NCI-H524 (cell line): ENCODE measurements at regions not wholly inside any gene's neighbourhood (a gene's known extent, or its start where the extent isn't known, plus 50 kb on each side); places are given as distances from the start of the nearest gene placed in this dataset.

Experiments used
- DNase-seq, 2 experiments: peaks; one replicate each; lab custom pipeline; 2025; lab: John Stamatoyannopoulos, UW

DNA sequence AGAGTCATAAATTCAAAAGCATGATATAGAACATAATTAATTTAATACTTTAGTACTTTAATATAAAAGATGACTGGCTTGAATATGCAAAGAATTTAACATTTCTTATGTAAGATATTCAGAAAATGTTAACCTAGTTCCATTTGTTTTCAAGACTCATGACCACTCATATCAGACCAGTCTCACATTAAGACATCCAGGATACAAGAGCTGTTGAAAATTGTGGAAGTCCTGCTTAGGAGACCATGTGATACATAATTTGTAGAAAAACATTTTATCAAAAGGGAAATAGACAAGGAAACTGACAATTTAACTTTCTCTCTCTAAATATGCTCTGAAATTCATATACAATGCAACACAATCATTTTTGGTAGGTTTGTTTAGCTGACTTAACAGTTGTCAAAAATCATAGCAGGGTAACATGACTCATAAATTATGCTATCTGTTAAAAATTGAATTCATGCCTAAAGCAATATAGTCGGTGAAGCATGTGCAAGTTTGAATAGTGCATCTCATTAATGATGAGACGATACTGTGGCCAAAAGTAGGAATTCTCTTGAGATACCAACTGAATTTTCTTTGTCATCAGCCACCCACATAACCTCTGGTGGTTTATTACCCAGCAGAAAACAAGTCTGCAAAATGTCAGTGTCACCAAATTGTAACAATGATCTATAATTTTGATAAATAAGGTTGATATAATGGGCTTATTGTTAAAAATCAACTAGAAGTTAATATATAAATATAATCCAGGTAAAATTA is 211.4 kb downstream of the GASK1B start:
- DNase-seq, result no peak

DNA sequence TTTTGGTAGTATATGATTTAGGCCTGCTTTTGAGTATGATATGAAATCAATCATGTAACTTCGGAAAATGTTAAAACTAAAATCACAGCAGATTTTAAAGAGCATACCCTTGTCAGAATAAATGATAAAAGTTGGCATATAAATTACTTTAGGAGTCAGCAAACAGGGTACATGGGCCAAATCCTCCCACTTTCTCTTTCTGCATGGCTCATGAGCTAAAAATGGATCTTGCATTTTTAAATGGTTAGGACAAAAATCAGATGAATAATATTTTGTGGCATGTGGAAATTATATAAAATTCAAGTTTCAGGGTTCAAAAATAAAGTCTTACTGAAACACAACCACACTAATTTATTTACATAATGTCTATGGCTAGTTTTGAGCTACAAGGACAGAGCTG is 214.9 kb downstream of the GASK1B start:
- no peak for DNase-seq

DNA sequence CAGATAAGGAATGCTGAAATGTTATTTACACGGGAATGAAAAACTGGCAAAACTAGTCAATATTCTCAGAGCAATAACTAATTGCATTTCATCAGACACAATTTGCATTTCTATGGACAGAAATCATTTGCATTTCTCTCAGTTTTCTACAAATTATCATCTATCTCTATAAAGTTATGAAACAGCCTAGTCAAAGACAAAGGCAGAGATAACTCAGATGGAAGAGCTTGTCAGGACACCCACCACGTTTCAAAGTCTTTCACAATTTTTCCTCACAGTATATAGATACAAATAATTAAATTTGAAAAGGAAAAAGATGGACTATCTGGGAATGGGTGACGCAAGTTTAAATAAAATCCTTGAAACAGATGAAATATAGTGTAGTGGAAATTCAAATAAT is 230.8 kb downstream of the GASK1B start:
- DNase-seq, result no peak

DNA sequence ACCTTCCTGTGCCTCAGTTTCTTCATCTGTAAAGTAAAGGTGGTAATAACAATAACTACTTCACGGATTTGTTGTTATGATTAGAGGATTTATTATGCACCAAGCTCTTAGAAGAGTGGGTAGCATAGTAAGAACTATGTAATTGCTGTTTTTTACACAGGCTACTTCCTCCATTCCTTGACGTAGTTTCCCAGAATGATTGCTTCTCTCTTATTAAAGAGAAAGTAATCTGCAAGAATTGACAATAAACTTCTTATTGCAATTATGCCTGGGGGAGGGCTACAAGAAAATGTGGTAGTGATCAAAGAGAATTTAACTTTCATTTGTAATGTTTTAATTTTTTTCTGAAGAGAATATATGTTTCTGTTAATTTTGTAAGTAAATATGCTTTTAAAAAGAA is 238.7 kb downstream of the GASK1B start:
- DNase-seq, result no peak

DNA sequence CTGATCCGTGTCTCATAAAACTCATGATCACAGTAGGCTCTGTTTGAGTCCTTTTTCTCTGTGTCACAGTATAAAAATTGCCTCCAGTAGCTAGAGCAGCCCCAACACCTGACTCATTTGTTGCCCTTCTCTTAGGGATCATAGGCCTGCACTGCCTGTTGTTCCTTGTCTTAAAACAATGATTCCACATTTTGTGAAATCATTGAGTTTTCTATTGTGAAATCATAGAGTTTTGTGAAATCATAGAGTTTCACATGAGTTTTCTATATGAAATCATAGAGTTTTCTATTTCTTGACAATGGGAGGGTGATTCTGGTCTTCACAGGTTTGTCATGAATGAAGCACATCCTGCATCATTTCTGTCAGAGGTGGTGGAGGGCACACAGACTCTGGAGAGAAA is 239.9 kb downstream of the GASK1B start:
- DNase-seq, result no peak

DNA sequence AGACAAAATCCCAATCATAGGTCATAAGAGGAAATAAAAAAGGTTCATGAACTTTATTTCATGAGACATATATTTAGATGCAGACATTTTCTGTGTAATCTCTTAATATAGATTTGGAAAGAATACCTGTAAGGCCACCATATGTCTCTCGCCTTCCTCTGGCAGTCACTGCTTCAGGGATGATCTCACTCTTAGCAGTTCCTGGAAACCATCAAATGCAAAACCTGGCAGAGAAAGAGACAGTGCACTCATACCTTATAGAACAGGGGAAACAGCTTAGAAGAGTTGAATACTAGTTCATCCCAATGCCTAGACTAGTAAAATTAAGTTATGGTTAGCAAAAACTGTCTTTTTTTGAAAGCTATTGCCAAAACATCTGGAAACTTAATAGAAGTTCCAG is 243.3 kb downstream of the GASK1B start:
- no peak for DNase-seq

DNA sequence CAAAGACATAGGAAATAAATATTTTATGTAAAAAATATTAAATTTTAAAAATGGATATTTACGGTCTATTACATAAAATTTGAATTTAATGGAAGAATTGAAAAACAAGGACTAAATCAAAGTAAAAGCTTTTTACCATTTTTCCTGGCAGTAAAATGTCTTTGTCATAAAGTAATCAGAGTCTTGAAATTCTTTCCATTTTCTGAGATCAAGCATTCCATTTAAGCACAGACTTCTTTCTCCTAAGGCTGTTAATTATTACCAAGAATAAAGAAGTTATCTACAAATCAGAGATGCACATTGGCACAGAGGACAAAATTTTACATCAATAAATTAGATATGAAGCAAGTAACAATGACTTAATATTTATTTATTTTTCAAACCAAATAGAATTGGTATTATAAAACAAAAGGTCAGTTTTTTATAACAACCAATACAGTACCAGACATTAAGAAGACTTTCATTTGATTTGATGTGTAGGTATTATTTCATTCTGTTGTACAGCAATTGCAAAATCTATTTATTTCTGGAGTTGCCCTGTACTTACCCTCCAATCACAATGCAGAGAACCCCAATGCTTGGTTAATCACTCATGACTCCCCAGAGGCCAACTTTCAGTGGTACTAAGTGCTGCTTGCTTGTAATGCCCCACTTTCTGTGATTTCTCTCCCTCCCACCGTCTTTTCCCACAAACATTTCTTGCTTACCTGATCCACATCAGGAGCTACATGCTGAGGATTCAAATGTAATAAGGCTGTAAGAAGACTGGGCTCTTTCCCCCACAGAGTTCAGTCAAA is 254.6 kb downstream of the GASK1B start:
- DNase-seq, result no peak

DNA sequence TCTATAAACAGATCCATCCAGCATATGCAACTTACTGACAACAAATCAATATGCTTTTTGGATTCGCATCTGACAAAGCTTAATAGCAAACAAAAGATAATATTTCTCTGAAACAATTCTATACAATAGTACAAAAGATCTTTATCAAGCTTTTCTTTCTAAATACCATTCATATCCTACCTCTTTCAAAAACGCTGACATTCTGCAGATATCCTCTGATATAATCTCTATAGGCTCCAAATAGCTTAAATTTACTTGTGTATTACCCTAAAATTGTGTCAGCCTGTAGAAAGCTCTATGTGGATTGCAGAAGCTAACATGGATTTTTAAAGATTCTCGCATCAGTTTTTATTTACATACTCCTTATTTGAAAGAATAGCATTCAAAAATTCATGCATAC is 260.6 kb downstream of the GASK1B start:
- no peak for DNase-seq

DNA sequence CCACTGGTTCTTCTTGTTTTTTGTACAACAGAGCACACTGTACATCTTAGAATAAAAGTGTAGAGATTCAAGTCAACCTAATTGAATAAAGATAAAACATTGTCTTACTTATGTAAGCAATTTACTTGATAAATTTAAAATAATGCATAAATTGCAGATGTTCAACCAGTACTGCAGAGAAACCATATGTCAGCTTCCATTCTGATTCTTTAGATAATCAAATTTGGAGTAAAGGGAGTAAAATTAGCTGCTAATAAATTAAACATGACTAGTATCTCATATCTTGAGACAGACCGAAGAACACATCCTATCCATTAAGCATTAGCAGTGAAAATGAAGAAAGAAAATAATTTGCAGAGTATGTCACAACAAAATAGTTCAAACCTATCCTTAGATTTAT is 261.2 kb downstream of the GASK1B start:
- no peak for DNase-seq

DNA sequence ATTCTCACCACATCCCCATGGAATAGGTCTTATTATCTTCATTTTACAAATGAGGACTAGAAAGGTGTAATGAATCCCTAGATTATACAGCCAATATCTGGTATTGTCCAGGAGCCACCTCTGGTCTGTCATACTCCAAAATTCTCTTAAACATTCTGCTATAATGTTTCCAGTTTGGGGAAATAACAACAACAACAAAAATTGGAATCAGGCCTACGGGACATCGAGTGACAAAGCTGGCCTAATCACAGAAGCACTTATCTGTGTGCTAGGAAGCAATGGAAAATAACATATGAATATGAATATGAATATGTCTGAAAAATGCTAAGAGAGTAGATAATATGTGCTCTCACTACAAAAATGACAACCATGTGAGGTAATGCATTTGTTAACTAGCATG is 264.1 kb downstream of the GASK1B start:
- no peak for DNase-seq

DNA sequence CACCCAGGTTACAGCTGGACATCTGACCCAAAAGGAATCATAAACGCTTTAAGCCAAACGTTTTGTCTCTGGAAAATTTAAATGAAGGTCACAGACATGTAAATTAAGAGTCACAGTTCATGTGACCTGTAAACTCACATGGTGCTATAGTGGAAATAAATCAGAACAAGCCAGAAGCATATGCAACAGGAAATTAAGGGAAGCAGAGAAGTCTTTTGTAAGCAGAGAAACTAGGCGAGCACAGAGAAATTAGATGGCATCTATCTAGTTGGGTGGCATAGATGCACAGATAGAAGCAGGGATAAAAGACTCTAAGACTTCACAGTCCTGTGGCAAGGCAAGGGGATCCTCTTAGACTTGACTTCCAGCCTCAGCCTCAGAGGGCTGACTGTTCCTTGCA is 264.8 kb downstream of the GASK1B start:
- no peak for DNase-seq

DNA sequence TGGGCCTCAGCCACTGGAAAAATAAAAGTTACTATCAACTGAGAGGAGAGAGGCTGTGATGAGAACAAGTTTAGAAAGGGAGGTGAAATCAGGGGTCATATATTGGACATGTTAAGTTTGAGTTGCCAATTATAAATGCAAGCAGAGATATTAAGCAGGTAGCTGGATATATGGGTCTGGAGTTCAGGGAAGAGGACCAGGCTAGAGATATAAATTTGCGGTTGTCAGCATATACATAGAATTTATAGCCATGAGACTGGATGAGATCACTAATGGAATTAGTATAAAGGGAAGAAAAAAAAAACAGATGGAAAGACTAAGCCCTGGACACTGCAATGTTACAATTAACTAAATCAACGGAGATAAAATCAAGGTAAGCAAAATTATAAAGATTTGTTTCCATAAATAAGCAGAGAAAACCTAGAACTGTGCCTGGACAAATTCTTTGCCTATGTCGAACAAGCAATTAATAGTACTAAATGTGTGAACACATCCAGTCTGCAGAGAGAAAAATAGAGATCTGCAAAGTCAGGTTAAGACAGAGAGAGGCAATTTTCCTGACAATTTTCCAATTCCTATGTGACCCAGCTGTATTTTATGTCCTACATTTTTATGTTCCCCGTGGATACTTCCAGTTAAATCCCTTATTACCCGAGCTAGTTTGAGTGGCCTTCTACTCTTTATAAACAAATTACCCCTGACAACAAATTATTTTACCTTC is 265.4 kb downstream of the GASK1B start:
- no peak for DNase-seq

DNA sequence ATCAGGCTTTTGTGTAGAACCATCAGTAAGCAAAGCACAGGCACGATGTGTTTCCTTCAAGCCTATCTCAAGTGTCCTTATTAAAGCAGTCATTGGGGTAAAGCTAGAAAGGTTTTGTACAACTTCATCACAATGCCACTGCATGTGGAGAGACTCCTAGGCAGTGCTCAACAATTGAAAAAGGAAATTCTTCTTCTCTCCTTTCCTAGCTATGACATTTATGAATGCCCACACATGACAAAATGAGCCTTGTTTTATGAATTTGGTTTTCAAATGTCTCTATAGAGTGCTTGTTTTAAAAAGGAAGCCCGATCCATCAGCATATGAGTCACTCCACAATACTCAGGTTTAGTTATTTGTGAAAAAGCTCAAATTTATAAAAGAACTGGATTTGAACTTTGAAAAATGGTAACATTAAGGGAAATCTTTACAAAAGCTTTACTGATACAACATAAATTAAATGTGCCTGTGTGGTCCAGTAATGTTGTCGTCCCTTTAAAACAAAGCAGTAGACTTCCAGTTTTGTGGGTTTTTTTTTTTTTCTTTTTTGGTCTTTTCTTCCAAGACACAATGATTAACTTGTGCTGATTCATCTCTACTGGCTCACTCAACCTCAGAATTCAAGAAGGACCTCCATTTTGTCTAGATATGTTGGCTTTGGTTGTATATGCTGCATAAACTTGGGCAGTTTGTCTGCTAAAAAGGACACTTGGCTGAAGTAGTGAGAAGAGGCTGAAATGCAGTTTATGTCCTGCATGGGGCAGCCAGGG is 273.8 kb downstream of the GASK1B start:
- DNase-seq, result no peak

DNA sequence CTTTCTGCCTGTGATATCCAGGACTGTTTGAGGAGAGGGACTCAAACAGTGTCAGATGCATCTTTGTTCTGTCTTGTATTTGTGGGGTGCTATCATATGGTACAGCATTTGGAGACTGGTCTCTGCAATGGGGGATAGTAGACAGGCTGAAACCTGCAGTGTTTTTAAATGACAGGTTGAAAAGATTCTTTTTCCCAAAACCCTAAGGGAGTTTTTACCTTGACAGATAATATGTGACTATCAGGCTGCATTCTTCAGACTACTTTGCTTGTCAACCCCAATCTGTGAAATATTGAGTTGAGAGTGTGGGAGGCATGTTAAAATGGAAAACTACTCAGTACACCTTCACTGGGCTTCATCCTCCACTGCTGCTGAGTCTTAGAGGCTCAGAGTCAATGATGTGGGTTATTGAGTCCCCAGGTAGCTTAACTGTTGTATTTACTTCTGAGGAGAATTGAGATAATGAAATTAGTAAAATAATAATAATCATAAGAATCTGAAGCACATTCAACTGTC is 274.9 kb downstream of the GASK1B start:
- DNase-seq, result no peak

DNA sequence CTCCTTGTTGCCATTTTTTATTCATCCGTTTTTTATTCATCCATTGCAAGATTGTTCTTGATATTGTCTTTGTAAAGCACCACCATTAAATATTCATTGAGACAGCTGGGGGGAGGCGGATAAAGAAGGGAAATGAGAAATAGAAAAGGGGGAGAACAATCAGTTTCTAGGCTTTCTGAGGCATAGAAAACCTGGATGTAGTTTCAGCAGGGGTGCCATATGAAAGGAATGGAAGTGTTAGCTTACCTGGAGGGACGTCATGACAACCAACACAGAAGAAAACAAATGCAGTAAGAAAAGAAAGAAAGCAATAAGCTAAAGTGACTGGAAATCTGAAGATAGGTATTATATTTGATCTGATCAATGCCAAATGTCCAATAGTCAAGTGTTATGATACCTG is 276.1 kb downstream of the GASK1B start:
- peak in 1 of 2 experiments; percentile 52 for DNase-seq

DNA sequence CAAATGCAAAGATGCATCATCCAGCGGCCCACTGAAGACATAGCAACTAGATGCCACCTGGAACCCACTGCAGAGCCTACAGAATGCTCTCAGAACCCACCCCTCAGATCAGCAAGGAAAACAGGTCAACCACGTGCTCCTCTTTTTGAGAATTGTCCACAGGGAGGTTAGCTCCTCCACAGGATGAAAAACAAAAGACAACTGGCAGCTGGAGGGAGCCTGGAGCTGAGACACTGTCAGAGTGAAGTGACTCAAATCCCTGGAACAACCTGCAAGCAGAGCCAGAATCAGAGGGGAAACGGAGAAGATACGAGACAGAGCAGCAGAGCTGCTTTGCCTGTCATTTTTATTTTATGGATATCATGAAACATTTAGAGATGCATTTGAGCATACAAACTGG is 277.6 kb downstream of the GASK1B start:
- DNase-seq, result peak; percentile 15 to 72

DNA sequence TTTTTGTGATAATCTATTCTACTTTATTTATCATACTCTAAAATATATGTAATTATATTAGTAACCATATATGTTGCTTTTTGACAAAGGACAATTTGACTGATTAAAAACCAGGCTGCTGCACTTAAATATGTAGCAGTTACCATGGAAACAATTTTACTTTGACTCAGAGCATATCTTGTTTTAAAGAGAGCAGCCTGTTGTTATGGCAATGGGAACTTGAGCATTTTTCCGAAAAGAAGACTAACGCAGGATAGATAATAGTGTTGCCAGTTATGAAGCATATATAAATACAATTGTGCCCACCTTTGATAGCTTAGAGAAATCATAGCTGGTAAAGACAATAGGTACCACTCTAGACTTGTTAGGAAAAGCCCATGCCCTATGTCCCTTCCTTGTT is 283.0 kb downstream of the GASK1B start:
- no peak for DNase-seq

DNA sequence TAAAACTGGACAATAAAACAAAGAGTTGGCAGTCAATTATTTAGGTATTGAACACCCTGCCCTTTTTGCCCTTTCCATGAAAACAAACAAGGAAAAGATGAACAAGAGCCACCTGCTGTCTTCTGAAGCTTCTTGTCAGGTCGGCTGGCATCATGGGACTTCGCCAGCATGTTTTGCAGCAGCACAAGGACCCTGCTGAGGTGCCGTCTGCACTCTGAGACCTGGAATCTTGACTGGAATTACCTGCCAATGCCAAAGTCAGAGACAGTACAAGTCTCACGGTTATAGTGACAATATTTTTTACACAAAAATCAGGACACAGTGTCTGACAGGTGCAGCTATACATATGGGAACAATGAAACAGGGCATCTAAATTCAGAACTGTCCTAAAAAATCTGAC is 284.5 kb downstream of the GASK1B start:
- DNase-seq, result peak in 1 of 2 experiments; percentile 1

DNA sequence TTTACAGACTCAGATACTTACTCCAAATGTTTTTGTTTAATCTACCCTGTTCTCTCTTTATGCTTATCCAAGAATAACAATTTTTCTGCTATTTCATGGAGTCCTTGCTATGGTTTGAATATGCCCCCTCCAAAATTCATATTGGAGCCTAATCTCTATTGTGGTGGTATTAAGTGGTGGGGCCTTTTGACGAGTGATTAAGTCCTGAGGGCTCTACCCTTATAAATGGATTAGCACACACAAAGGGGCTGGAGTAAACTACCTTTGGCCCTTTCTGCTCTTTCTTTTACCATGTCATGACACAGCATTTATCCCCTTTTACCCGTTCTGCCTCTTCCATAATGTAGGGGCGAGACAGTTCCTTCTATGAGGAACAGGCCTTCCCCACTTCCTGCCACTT is 285.5 kb downstream of the GASK1B start:
- DNase-seq, result peak in 1 of 2 experiments; percentile 5

DNA sequence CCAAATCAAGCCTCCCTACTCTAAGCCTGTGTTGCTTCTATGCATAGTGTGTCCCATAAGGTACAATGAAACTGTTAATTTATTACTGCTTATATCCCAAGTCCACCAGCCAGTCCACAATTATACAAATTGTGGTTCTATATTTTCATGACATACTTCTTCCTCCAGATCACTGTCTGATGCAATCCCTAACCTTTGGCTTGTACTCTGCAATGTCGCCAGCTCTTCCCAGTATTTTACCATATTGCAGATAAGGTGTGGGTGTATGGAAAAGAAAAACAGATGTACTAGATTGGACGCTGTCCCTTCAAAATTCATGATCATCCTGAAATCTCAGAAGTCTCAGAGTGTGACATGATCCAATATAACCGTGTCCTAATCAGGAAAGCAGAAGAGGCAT is 286.2 kb downstream of the GASK1B start:
- no peak for DNase-seq

DNA sequence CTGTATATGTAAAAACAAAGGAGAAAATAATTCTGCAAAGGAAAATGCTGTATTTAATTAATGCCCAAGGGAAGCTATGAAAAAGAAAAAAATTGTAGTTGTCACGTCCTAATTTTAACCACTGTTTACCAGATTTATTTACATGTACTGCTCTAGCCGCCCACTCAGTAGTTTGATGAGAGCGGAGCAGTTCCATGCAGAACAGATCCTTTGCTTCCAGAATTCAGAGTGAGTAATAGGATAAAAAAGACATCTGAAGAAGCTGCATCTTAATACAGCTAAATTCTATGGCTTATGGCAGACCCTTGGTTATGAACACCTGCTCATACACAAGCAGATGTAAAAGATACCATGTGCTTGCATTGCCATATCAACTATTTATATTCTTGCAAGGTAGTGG is 287.0 kb downstream of the GASK1B start:
- DNase-seq, result peak in 1 of 2 experiments; percentile 69

DNA sequence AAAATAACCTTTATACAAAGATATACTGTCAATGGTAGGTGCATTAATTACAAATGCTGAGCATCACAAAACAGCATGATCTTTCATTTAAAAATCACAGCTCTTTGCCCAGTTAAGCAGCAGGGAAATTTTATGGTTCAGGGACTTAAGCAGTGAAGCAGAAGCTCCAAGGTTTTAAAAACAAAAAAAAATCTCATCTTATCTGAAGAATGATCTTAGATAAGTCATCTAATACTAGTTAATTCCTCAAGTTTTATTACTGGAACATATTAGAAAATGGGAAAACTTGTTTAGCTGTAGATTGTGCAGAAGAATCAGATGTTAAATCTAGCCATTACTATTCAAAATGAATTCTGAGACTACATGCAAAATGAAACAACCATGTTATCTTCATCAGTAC is 289.9 kb downstream of the GASK1B start:
- DNase-seq, result no peak
